ENCODE measurements at regions not wholly inside any gene's neighbourhood (a gene's known extent, or its start where the extent isn't known, plus 50 kb on each side); places are given as distances from the start of the nearest gene placed in this dataset.

GRCh38 chr10:80719935-80720334, 182.2 kb downstream of the SH2D4B start:
- TF ChIP-seq, protein P1, sequence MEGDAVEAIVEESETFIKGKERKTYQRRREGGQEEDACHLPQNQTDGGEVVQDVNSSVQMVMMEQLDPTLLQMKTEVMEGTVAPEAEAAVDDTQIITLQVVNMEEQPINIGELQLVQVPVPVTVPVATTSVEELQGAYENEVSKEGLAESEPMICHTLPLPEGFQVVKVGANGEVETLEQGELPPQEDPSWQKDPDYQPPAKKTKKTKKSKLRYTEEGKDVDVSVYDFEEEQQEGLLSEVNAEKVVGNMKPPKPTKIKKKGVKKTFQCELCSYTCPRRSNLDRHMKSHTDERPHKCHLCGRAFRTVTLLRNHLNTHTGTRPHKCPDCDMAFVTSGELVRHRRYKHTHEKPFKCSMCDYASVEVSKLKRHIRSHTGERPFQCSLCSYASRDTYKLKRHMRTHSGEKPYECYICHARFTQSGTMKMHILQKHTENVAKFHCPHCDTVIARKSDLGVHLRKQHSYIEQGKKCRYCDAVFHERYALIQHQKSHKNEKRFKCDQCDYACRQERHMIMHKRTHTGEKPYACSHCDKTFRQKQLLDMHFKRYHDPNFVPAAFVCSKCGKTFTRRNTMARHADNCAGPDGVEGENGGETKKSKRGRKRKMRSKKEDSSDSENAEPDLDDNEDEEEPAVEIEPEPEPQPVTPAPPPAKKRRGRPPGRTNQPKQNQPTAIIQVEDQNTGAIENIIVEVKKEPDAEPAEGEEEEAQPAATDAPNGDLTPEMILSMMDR (conservative IDR thresholded peaks at IDR 0.05; ENCODE audit: low read depth, low read length): no peak
- TF ChIP-seq EZH2 (IDR thresholded peaks at IDR 0.05; ENCODE audit: borderline replicate concordance, low read depth, low read length, poor library complexity, severe bottlenecking): no peak

Measured in A673 (cell line).